GM21367 (cell line): ENCODE measurements at regions not wholly inside any gene's neighbourhood (a gene's known extent, or its start where the extent isn't known, plus 50 kb on each side); places are given as distances from the start of the nearest gene placed in this dataset.

ENCODE experiments used
- ATAC-seq: cut with Tn5 transposase; IDR thresholded peaks from one replicate; pipeline ENCODE4 v1.9.1; 2021; ENCODE audit not compliant: unreplicated experiment

DNA sequence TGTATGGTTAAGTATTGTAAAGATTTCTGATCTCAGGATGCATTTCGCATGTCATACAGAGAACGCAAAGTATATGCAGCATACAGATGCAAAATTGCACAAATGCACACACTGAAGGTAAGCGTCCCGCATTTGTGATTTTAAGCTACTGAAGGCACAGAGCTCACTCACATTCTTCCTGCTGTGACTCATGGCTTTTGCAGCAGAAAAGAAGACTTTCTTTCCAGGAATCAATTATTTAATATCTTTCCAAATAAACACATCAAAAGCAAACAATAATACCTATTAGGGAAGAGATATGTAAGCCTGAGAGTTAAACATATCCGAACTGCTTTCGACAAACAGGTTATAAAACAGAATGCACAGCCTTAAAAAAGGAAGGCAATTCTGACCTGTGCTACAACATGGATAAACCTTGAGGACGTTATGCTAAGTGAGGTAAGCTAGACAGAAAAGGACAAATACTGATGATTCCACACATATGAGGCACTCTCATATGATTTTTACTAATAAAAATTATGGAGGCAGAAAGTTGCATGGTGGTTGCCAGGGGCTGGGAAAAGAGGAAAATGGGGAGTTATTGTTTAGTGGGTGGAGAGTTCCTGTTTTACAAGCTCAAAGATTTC lies 109.0 kb downstream of the TFAP2A start:
- no peak for ATAC-seq

DNA sequence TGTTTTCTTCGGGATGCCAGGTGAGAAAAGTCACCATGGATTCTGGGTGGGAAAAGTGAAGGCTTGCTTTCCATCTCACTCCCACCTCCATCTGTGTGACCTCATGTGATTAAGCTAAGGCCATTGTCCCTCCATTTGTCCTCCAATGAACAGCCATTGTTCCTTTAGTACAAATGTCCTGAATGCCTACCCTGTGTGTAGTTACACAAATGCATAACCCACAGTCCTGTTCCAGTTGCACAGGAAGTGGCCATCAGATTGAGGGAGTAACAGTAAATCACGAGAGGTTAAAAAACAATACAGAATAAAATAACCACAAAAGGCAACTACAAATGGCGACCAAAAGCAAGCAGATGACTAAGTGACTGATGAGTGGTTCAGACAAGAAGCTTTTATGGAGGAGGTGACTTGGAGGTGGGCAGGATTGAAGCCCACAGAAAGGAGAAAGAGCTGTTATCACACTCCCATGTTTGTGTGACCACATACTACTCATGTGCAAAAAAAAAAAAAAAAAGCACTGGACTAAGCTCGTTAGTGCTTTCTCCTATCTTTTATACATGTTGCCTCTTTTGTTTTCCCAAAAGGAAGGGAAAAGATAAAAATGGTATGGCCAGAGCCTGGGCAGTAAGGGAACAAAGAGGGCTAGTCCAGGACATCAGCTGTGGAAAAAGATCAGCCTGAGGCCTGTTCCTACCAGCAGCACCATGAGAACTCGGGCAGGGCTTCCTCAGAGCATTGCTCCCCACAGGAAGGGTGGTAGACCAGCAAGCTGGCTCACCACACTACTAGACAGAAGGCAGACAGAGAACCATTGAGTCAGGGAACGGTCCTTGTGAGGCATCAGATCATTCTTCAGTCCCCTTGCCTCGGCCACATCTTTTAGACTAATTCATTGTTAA lies 111.0 kb downstream of the TFAP2A start:
- no peak for ATAC-seq

DNA sequence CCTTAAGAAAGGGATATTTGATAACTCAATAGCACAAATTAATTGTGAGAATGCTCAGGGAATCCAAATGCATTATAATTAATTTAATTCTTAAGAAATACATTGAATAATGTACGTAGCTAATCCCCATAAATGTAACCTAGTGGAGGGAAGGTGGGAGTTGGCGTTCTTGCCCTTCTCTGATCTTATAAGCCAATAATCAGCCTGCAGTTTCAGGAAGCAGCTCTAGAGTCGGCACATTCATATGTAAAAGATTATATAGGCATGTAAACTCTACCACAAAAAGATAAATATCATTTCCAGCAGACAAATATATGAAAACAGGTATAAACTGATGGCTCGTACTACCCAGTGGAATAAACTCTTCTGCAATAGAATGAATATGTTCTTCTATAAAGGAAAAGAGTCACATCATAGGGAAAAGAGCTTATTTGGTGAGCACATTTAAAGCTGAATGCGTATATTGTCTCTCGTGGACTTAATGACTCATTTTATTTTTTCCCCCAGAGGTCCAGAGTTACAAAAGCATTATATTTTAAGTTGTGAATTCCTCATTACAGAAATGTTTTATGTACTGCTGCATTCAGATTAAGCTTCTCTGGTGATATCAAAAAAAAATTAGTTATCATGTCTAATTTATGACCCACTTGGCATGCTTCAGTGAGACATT lies 112.2 kb downstream of the TFAP2A start:
- no peak for ATAC-seq

DNA sequence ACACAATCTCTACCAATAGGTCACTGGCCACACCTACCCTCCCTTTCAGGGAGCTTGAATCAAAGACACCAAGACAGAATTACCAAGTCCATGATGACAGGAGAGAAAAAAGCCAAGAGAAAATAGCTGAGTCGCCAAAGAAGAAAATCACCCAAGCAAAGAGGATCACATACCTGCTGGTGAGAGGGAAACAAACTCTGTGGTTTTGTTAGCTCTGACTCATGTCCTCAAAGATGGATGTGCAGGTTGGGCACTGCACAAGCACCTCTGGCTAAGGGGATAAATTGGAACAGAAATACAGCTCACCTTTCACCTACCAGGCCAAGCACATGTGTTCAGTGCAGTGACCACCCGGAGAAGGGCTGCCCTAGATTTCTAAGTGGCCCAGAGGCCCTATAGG lies 114.8 kb downstream of the TFAP2A start:
- ATAC-seq: no peak

DNA sequence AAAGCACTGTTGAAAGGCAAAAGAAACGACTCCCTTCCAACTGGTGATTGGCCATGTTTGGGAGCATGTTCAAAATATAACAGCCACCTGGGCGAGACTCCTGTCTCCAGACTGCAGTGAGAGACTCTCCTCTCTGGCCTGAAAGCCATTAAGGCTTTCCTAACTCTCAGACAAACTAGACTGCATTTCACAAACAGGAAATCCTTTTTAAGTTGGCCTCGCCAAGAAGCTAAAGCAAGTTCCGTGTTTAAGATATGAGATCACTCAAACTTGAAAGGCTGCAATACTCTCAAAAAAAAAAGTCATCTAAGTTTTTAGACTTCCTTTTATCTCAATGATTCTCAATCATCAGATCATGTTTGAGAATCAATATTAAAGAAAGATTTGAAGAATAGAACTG lies 117.0 kb downstream of the TFAP2A start:
- ATAC-seq: no peak

DNA sequence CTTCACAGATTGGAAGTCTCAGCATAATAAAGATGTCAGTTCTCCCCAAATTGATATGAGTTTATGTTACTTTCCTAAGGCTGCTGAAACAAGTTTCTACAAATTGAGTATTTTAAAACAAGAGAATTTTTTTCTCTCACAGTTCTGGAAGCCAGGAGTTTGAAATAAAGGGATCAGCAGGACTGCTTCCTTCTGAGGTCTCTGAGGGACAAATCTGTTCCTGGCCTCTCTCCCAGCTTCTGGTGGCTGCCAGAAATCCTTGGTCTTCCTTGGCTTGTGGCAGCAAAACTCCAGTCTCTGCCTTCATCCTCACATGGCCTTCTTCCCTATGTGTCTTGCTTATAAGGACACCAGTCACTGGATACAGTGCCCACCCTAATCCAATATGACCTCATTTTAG lies 136.1 kb downstream of the TFAP2A start:
- no peak for ATAC-seq

DNA sequence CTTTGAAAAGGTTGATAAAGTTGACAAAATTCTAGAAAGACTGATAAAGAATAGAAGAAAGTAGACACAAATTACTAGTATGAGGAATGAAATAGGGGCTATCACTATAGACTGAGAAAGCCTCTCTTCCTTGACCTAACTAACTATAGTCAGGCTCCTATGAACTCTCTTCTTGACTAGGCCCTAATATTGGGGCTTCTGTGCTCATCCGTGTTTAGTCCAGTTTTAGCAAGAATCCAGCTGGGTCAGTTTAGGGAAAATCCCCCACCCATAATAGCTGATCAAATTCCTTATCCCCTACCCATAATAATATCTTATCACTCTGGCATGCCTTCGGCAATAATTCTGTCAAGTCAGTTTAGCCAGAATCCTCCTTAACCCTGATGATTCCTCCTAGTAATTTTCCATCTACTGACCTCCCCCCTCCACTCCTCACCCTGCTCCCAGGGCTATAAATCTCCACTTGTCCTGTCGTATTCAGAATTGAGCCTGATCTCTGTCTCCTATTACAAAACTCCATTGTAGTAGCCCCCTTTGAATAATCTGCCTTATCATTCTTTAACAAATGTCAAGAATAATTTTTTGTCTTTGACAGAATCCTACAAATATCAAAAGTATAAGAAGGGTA lies 138.1 kb downstream of the TFAP2A start:
- no peak for ATAC-seq

DNA sequence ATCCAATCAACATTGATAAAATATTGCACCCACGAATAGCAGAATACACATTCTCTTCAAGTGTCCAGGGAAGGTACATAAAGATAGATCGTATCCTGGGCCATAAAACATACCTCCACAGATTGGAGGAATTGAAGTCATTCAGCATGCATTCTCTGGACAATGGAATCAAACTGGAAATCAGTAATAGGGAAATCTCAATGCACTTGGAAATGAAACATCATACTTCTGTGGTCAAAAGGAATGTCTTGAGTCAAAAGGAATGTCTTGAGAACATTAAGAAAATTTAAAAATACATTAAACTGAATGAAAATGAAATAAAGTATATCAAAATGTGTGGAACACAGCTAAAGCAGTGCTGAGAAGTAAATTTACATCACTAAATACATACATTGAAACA lies 138.8 kb downstream of the TFAP2A start:
- no peak for ATAC-seq

DNA sequence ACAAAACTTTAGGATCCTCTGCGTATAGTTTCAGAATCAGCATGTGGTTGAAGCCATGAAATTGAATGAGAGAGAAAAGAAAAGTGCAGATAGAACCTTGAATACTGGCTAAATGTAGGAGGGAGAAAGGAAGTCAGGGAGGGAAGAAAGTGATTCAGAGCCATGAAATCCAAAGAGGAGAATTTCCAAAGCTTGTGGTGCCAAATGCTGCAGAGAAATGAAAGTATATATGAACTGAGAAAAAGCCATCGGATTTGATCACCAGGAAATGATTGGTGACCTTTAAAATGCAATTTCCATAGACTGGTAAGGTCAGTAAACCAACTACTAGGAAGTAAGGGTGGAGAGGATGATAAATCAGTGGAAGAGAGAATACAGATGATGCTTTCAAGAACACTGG lies 142.3 kb downstream of the TFAP2A start:
- ATAC-seq: no peak

DNA sequence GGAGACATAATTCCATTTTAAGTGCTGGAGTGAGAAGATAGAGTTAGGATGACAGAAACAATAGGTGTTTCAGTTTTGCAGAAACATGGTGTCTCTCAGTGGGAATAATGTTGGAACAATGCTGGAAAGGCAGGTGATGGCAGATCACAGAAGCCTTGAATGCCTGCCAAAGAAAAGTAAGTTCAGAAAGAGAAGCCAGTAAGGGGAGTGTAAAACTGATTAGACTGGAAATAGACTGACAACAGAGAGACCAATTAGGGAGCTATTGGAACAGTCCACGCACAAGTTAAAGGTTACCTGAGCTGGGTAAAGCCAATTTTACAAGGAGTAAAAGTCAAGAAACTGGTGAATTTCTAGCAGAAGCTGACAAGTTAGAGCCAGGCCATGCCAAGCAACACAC lies 142.9 kb downstream of the TFAP2A start:
- ATAC-seq: no peak

DNA sequence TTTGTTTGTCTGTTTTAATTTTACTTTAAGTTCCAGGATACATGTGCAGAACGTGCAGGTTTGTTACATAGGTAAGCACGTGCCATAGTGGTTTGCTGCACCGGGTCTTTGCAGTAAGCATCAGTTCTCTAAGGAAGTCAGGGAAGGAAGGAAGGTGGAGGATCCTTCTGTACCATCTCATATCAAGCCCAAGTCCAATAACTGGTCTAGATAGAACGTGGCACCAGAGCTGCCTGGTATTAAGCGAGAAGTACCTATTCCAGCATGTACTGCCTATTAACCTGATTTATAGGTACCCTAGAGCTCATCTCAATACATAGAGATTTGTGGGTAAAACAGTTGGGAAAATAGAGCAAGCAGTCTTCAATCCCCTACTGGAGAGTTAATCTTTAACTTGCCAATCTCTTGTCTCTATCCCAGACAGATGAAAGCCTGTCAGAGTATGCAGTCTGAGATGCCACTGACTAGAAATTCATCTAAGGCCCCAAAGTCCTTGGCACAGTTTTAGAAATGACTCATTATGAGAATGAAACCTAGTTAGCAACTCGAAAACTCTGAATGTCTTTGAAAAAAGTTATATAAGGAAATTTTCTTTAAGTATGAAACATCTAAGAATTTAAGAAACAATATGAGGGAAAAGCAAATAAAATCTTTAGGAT lies 144.9 kb downstream of the TFAP2A start:
- ATAC-seq: no peak

DNA sequence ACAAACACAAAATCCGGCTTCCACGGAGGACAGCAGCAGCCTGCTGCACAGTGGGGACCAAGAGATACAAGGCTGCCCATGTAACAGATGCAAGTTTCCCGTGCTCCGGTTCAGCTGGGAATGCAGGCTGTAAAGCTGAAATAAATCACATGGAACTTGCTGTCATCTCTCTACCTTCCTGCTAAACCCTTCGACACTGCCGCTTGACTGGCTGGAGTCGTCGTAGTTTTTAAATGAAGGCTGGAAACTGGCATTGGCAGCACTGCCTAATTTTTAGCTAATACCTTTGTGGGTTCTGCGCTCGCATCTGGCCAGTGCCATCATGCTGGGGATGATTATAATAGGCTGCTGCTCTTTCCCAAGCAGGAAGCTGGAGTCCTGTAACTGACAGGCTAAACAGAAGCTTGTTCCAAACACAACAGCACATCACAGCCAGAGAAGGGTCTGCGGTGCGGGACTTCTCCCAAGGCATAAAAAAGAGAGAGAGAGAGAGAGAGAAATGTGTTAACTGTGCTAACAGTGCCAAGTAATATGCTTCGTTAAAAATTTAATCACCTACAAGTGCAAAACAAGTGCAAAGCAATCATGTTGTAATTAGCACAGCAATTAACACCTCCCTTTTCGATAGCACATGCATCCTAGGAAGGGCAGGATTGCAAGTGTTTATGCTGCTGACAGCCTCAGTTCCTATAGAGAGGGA lies 146.1 kb downstream of the TFAP2A start:
- no peak for ATAC-seq

DNA sequence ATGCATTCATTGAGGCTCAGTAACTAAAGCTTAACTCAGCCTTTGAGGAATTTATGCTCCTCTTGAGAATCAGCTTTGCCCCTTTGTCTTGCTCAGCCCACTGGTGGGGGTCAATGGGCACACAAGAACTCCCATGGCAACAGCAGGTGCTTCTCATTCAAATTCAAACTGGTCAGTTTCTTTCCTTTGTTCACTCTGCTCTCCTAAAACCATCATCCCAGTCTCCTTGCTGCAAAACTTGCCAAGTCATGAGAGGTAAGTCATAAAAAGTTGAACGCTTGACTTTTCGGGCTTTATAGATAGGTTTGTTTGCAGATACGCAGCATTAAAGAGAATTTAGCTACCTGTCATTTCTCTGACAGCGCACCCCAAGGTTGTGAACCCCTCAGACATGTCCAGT lies 146.8 kb downstream of the TFAP2A start:
- ATAC-seq: no peak

DNA sequence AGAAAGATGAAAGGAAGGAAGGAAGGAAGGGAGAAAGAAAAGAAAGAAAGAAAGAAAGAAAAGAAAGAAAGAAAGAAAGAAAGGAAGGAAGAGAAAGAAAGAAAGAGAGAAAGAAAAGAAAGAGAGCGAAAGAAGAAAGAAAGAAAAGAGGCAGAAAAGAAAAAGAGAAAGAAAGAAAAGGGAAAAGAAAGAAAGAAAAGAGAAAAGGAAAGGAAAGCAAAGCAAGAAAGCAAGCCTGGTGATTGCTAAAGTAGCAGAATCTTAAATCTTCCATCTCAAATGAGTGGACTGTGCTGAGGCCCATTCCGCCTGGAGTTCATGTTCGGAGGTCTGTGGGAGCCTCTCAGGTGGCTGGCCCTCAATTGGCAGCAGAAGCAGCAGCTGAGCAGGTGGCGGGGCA lies 148.4 kb downstream of the TFAP2A start:
- no peak for ATAC-seq

DNA sequence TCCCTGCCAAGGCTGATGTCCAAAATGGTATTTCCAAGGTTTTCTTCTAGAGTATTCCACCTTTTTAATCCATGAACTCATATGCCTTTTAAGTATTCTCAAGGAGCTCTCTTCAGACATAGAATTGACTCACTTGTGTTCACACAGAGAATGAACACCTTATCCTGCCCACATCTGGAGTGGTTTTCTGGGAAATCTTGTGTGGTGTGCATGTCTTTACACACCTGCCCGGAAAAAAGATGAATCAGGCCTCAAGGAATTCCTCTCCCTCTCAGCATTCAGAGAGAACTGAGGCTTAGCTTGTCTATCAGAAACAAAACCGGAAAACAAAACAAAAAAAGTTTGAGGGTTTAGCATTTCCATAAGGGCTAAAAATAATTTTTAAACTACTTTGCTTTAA lies 148.8 kb downstream of the TFAP2A start:
- no peak for ATAC-seq

DNA sequence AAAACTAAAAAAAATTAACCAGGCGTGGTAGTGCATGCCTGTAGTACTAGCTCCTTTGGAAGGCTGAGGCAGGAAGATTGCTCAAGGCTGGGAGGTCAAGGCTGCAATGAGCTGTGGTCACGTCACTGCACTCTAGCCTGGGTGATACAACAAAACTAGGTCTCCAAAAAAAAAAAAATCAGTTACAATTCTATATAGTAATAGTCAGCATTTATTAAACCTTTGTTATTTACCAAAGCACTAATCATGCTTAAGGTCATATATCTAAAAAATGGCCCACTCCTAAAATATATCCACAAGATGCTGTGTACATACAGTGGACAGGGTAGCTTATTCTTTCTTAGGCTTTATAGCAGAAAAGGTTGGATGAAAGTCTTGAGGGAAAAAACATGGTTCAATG lies 152.4 kb downstream of the TFAP2A start:
- ATAC-seq: no peak

DNA sequence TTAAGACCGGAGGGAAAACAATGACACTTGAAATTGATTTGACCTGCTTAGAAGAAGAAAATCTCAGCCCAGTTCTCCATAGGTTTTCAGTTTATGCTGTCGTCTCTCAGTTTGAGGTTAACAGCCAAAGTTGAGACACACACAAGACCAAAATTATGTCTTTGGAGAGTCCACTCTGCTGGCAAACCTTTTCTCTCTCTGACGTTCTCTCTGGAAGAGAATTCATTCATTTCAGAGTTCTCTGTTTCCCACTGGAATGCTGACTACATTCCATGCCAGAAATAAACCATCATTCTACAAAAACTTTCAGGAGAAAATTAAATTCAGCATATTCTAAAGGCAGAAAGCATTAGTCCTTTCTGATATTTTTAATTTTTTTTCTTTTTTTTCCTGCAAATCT lies 155.2 kb downstream of the TFAP2A start:
- no peak for ATAC-seq

DNA sequence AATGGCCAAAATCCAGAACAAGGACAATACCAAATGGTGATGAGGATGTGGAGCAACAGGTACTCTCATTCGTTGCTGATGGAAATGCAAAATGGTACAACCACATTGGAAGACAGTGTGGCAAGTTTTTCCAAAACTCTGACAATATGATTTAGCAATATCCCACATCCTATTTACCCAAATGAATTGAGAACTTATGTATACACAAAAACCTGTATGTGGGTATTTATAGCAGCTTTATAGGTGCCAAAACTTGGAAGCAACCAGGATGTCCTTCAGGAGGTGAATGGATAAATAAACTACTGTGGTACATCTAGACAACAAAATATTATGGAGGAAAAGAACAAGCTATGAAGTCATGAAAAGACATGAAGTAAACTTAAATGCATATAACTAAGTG lies 156.5 kb downstream of the TFAP2A start:
- no peak for ATAC-seq

DNA sequence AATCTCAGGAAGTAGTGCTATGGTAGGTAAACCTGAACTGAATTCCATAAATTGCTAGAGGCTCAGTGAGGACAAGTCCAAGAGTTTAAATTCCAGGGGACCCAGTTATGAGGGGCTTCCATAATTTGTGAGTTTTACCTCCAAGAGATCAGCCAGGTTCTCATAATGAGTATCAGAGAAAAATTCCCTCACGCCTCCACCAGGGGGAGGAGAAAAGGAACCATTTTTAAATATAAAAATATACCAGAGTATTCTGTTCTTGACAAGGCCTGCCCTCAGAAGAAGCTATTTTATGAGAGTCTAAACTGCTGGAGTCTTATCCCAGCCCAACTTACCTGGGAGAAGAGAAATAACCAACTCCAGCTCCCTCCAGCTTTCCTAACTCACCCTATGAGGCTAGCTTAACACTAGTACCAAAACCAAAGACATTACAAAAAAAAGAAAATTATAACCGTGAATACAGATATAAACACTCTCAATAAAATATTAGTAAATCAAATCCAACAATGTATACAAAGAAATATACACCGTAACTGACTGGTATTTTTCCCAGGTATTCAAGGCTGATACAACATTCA lies 158.7 kb downstream of the TFAP2A start:
- no peak for ATAC-seq

DNA sequence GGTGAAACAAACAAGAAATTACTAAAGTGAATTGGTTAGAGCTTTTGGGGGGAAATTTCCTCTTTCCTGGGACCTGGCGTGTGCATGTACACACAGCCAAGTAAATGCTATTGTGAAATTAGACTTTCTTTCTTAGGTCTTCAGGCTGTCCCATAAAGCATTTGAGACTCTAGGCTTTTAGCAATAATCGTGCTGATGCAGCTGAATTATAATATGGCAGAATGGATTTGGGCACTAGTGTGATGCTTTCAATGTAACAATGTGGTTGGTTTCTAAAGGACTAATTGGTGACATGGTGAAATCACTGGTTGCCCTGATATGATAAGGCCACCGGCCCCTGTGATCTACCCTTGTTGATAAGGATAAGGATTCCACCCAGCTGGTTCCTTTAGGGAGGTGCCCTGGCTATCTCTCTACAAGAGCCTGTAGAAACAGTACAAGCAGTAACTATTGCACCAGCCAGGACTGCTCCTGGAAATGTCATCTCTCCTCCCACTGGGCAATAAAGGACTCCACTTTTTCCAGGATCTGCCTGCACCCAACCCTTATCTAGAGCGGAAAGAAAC lies 164.1 kb downstream of the TFAP2A start:
- ATAC-seq: no peak
